ENCODE measurements at regions not wholly inside any gene's neighbourhood (a gene's known extent, or its start where the extent isn't known, plus 50 kb on each side); places are given as distances from the start of the nearest gene placed in this dataset.

DNA sequence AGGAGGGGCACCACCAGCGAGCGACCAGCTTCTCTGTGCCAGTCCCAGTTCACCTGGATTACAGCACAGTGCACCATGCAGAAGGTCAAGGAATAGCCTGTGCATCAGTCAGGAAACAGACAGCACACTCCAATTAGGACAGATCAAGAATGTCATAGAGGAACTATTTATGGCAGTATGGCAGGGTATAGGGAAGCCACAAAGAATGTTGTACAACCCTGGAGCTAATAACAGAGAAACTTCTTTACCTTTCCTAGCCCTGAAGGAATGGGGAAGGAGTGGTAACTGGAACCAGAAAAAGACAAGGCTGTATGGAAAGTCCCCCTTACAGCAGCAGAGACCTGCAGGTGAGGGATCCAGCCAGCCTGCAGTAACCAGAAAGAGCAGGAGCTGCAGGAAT is 87.8 kb upstream of the USP24 start:
- TF ChIP-seq POLR2A (IDR thresholded peaks at IDR 0.05; ENCODE audit: low read depth, low read length), result no peak
- no peak for TF ChIP-seq POLR2AphosphoS5 (IDR thresholded peaks at IDR 0.05; ENCODE audit: low read depth, low read length)
- no peak for TF ChIP-seq TAF1 (IDR thresholded peaks at IDR 0.05; ENCODE audit: borderline replicate concordance, low read depth, low read length)
